RWPE1 (cell line): ENCODE measurements at regions not wholly inside any gene's neighbourhood (a gene's known extent, or its start where the extent isn't known, plus 50 kb on each side); places are given as distances from the start of the nearest gene placed in this dataset.
A peak's percentile ranks its signal among the peaks of the same experiment; 100 is the strongest.

ENCODE experiments used
- CTCF ChIA-PET: fragments of 350-600 bp; sonication (Branson Sonifier 250); formaldehyde crosslinking; extraction: SDS; loops from one replicate; lab custom pipeline; 2021; lab: Yijun Ruan, JAX
- POLR2A ChIA-PET: fragments of 400-600 bp; formaldehyde crosslinking; extraction: SDS; loops from one replicate; lab custom pipeline; 2020; ENCODE audit warnings: antibody characterized with exemption; ENCODE audit not compliant: low non-redundant PET; lab: Yijun Ruan, JAX
- DNase-seq: peaks from one replicate; pipeline ENCODE4 v3.0.0; 2012; ENCODE audit warnings: low spot score
- H3K27ac ChIP-seq: fragments of 450-650 bp; 2 replicates; pipeline ENCODE4 v1.5.1; 2017
- TF ChIP-seq, protein P1 (sequence below): fragments of 450-650 bp; conservative IDR thresholded peaks from 2 replicates; pipeline ENCODE4 v1.5.1; 2017; ENCODE audit warnings: low read depth, mild to moderate bottlenecking

DNA sequence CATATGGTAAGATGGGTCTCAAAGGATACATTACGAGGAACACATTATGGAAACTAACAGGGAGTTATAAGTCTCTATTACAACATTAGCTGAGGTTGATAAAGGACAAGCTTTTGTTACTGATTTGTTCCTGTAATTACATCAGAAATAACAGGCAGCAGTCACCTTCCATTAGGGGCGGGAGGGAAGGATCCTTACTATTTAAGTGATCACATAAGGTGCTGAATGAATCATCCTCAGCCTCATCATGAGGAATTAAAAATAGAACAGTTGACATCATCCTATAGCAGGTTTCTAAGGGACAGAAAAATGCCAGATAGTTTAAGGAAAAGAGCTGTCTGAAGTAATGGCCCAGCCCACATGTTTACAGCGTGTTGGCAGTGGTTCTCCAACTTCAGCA is 86.9 kb upstream of the MGAT5 start:
- ChIA-PET POLR2A (no interaction called here), CTCF (interaction anchor here (0.6 kb wide), 1 partner anchor 94 kb away, joined by 3 read pairs; no protein-coding TSS in a partner anchor)
- TF ChIP-seq, protein P1, sequence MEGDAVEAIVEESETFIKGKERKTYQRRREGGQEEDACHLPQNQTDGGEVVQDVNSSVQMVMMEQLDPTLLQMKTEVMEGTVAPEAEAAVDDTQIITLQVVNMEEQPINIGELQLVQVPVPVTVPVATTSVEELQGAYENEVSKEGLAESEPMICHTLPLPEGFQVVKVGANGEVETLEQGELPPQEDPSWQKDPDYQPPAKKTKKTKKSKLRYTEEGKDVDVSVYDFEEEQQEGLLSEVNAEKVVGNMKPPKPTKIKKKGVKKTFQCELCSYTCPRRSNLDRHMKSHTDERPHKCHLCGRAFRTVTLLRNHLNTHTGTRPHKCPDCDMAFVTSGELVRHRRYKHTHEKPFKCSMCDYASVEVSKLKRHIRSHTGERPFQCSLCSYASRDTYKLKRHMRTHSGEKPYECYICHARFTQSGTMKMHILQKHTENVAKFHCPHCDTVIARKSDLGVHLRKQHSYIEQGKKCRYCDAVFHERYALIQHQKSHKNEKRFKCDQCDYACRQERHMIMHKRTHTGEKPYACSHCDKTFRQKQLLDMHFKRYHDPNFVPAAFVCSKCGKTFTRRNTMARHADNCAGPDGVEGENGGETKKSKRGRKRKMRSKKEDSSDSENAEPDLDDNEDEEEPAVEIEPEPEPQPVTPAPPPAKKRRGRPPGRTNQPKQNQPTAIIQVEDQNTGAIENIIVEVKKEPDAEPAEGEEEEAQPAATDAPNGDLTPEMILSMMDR, result no peak
- H3K27ac ChIP-seq, result no peak overlapping the region
- peak; percentile 49 for DNase-seq

DNA sequence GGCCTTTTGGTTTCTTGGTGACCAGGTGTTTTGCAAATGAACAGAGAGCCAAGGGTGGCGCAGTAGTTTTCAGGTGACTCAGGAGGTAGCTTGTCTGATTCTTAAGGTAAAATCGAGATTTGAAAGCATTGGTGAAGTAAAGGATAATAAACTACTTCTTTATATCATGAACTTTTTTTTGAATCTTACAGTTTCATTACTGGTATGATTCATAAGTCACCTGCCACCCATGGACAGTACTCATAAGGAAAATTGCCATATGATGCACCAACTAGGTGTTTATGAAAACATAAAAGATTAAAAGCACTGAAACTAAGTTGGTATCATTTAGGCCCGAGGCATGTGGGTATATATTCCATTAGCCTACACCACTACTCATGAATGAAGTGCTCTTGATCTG is 84.1 kb upstream of the MGAT5 start:
- DNase-seq, result no peak
- ChIA-PET POLR2A (no interaction called here), CTCF (no interaction called here)
- TF ChIP-seq, protein P1, result no peak
- H3K27ac ChIP-seq, result no peak overlapping the region

DNA sequence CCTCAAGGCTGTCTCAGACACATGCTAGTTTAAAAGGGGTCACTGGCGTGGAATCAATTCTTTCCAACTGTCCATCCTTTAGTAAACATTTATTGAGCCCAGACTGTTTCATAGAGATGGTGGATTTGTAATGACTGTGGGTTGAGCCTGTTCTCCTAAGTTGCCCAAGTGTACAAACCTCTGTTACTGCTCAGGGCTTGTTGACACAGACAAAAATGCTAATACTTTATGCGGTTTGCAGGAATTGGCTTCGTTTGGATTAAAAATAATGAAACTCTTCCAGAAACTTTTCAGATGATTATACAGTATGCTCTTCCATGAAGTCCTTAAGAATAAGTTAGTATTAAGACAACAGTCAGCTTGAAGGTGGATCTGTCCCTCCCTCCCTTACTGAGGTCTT is 83.6 kb upstream of the MGAT5 start:
- TF ChIP-seq, protein P1, result no peak
- POLR2A ChIA-PET, result no interaction called here
- CTCF ChIA-PET, result no interaction called here
- DNase-seq, result no peak
- H3K27ac ChIP-seq, result no peak overlapping the region

DNA sequence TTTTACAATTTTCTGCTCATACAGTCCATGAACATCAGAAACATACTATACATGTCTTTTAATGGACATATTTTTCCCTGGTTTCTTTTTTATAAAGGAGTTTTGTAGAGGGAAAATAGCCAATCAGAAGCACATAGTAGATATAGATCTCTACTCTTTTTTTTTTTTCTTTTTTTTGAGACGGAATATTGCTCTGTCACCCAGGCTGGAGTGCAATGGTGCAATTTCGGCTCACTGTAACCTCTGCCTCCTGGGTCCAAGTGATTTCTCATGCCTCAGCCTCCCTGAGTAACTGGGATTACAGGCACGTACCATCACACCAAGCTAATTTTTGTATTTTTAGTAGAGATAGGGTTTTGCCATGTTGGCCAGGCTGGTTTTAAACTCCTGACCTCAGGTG is 83.2 kb upstream of the MGAT5 start:
- POLR2A ChIA-PET, result no interaction called here
- no peak for DNase-seq
- TF ChIP-seq, protein P1, result no peak
- CTCF ChIA-PET, result interaction anchor here (0.6 kb wide), 1 partner anchor 96 kb away, joined by 6 read pairs; no protein-coding TSS in a partner anchor
- H3K27ac ChIP-seq, result no peak overlapping the region

DNA sequence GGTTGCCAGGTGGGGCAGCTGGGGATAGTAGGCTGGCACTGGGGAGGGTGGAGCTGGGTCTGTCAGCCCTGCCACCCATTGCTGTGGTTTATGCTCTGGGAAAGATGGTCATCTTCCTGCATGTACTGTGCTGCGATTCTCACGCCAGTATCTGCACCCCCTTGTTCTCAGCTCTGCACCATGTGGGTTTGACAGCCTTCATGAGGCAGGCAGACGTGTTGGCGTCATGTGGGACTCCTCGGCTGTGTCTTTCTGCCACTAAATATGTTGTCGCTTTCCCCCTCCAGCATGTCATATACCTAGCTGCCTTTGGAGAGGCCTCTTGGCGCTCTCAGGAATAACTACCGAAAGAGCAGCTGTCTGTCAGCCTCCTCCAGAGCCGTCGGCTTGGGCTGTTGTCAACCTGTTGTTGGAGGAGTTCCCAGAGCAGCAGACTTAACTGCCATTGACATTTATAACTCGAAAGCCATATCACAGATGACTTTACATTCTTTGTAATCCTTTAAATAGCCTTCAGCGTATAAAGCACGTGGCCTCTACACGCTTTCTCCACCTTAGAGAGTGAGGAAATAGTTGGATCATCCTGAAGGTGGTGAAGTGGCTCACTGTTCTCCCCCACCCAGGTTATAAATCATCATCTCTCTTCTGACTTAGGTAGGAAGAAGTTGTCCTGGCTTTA is 80.4 kb upstream of the MGAT5 start:
- ChIA-PET CTCF (no interaction called here), POLR2A (no interaction called here)
- TF ChIP-seq, protein P1, result no peak
- DNase-seq, result peak; percentile 53
- no peak overlapping the region; the same call in 1 of the 2 replicates for H3K27ac ChIP-seq

DNA sequence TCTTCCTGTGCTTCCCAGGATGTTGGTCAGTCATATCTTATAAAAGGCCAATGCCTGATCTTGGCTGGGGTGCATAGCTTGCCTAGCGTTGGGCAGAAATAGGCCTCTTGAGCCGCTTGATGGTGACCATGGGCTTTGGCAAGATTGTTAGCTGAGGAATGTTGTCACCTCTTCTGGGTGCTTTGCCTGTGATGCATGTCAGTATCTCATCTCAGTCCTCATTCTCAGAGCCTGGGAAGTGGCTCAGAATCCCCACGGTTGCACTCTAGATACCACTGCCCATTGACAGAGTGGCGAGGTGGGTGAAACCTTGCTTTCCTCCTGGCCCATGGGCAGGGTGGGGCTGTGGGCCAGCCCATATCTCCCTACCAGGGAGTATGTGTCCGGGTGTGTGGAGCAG is 79.2 kb upstream of the MGAT5 start:
- no peak for DNase-seq
- ChIA-PET CTCF (no interaction called here), POLR2A (no interaction called here)
- H3K27ac ChIP-seq, result no peak overlapping the region
- TF ChIP-seq, protein P1, result no peak
